ENCODE measurements at regions not wholly inside any gene's neighbourhood (a gene's known extent, or its start where the extent isn't known, plus 50 kb on each side); places are given as distances from the start of the nearest gene placed in this dataset.
A peak's percentile ranks its signal among the peaks of the same experiment; 100 is the strongest.

DNA sequence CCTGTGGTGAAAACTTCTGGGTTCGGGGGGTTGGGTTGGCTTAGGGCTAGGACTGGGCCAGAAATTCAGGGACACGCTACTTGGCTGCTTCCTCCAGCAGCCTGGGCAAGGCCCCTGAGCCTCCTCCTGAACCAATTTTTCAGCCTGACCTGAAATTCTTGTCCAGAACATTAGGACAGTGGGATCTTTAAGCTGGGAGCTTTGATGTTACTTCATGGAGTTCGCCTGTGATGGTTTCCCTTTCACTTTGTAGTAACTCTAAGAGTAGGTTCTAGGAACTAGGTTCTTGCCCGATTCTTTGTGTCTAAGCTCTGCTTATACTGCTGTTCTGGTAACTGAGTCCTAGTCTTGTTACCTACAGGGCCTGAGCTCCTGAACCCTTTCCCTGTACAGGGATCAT lies 75.3 kb downstream of the S1PR1 start:
- Histone ChIP-seq H3K27ac (ENCODE audit: low read depth, low read length, poor library complexity, severe bottlenecking) (no peak overlapping the region), H3K4me3 (ENCODE audit: low read depth, low read length, poor library complexity, severe bottlenecking) (no peak overlapping the region), H3F3A (ENCODE audit: insufficient read depth, low read length) (no peaks in the 10 kb centered on the region), H3K79me2 (ENCODE audit: insufficient read depth, low read length) (no peaks in the 10 kb centered on the region), H3K4me2 (ENCODE audit: low read length) (peak overlapping the region; percentile 11; the same call in 1 of the 2 replicates), H3K4me1 (ENCODE audit: insufficient read depth, low read length, severe bottlenecking) (peaks cover 57% of the 10 kb centered on the region), H3K27me3 (ENCODE audit: insufficient read depth, low read length) (no peaks in the 10 kb centered on the region), H2AFZ (ENCODE audit: low read length) (no peak overlapping the region), H3K9ac (ENCODE audit: low read length) (no peak overlapping the region), H3K9me3 (ENCODE audit: low read length) (no peaks in the 10 kb centered on the region), H3K36me3 (ENCODE audit: insufficient read depth, low read length) (no peaks in the 10 kb centered on the region), H4K20me1 (ENCODE audit: insufficient read depth, low read length) (no peaks in the 10 kb centered on the region), H3K9me2 (ENCODE audit: low read depth, low read length) (no peaks in the 10 kb centered on the region)
- TF ChIP-seq, protein P1, sequence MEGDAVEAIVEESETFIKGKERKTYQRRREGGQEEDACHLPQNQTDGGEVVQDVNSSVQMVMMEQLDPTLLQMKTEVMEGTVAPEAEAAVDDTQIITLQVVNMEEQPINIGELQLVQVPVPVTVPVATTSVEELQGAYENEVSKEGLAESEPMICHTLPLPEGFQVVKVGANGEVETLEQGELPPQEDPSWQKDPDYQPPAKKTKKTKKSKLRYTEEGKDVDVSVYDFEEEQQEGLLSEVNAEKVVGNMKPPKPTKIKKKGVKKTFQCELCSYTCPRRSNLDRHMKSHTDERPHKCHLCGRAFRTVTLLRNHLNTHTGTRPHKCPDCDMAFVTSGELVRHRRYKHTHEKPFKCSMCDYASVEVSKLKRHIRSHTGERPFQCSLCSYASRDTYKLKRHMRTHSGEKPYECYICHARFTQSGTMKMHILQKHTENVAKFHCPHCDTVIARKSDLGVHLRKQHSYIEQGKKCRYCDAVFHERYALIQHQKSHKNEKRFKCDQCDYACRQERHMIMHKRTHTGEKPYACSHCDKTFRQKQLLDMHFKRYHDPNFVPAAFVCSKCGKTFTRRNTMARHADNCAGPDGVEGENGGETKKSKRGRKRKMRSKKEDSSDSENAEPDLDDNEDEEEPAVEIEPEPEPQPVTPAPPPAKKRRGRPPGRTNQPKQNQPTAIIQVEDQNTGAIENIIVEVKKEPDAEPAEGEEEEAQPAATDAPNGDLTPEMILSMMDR (IDR thresholded peaks at IDR 0.05; ENCODE audit: low read length): no peak
- no peak for TF ChIP-seq EZH2 (IDR thresholded peaks at IDR 0.05; ENCODE audit: borderline replicate concordance, low read length)

DNA sequence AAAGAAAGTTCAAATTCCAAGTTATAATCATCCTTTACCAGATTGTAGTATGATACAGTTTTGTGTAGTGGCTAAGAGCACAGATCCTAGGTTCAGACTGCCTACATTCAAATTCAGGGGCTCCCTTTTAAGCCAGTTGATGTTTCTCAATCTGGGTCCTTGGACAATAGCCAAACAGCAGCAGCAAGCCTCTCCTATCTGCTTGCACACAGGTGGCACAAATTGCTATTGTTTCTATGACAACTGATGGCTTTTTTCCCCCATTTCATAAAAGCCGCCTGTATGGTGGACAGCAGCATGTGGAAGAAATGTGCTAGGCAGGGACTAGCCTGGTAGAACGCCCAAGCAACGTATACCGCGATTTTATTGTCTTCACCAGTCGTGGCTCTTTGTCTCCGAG lies 76.5 kb downstream of the S1PR1 start:
- no peaks in the 10 kb centered on the region for H4K20me1 ChIP-seq (ENCODE audit: insufficient read depth, low read length)
- no peaks in the 10 kb centered on the region for H3F3A ChIP-seq (ENCODE audit: insufficient read depth, low read length)
- no peaks in the 10 kb centered on the region for H3K27me3 ChIP-seq (ENCODE audit: insufficient read depth, low read length)
- H3K79me2 ChIP-seq (ENCODE audit: insufficient read depth, low read length): no peaks in the 10 kb centered on the region
- H3K4me3 ChIP-seq (ENCODE audit: low read depth, low read length, poor library complexity, severe bottlenecking): no peak overlapping the region
- no peaks in the 10 kb centered on the region for H3K9me3 ChIP-seq (ENCODE audit: low read length)
- H3K9ac ChIP-seq (ENCODE audit: low read length): no peak overlapping the region
- H3K36me3 ChIP-seq (ENCODE audit: insufficient read depth, low read length): no peaks in the 10 kb centered on the region
- H3K4me1 ChIP-seq (ENCODE audit: insufficient read depth, low read length, severe bottlenecking): peaks cover 50% of the 10 kb centered on the region
- no peak overlapping the region for H3K27ac ChIP-seq (ENCODE audit: low read depth, low read length, poor library complexity, severe bottlenecking)
- no peak overlapping the region for H2AFZ ChIP-seq (ENCODE audit: low read length)
- H3K9me2 ChIP-seq (ENCODE audit: low read depth, low read length): no peaks in the 10 kb centered on the region
- no peak overlapping the region for H3K4me2 ChIP-seq (ENCODE audit: low read length)
- TF ChIP-seq, protein P1 (IDR thresholded peaks at IDR 0.05; ENCODE audit: low read length): no peak
- no peak for TF ChIP-seq EZH2 (IDR thresholded peaks at IDR 0.05; ENCODE audit: borderline replicate concordance, low read length)

DNA sequence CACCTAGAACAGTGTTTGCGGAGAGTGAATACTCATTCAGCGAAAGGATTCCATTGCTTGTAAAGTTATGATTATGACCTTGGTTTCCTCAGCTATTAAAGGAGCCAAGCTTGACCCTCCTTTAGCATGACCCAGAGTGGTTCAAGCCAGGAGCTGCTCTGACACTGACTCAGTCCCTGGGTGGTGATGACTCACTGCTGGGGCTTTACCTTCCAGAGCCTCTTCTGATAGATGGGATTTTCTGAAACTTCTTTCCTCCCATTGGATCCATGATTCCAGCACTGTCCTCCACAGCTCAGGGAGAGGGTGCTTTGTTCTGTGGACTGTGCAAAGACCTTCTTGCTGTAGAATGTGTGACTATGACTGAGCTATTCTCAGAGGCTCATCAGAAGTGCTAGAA lies 77.4 kb downstream of the S1PR1 start:
- Histone ChIP-seq H2AFZ (ENCODE audit: low read length) (no peak overlapping the region), H3K36me3 (ENCODE audit: insufficient read depth, low read length) (no peaks in the 10 kb centered on the region), H3K4me1 (ENCODE audit: insufficient read depth, low read length, severe bottlenecking) (peaks cover 42% of the 10 kb centered on the region), H3K9me3 (ENCODE audit: low read length) (no peaks in the 10 kb centered on the region), H4K20me1 (ENCODE audit: insufficient read depth, low read length) (no peaks in the 10 kb centered on the region), H3K27me3 (ENCODE audit: insufficient read depth, low read length) (no peaks in the 10 kb centered on the region), H3K4me3 (ENCODE audit: low read depth, low read length, poor library complexity, severe bottlenecking) (no peak overlapping the region), H3K4me2 (ENCODE audit: low read length) (no peak overlapping the region), H3K9ac (ENCODE audit: low read length) (no peak overlapping the region), H3F3A (ENCODE audit: insufficient read depth, low read length) (no peaks in the 10 kb centered on the region), H3K9me2 (ENCODE audit: low read depth, low read length) (no peaks in the 10 kb centered on the region), H3K27ac (ENCODE audit: low read depth, low read length, poor library complexity, severe bottlenecking) (no peak overlapping the region), H3K79me2 (ENCODE audit: insufficient read depth, low read length) (no peaks in the 10 kb centered on the region)
- TF ChIP-seq, protein P1 (IDR thresholded peaks at IDR 0.05; ENCODE audit: low read length): no peak
- TF ChIP-seq EZH2 (IDR thresholded peaks at IDR 0.05; ENCODE audit: borderline replicate concordance, low read length): no peak
